Caco-2 (cell line): ENCODE measurements at regions not wholly inside any gene's neighbourhood (a gene's known extent, or its start where the extent isn't known, plus 50 kb on each side); places are given as distances from the start of the nearest gene placed in this dataset.

Source experiments
- BruUV-seq: library from RNA; stranded (reverse); fragments of 400-500 nt; replicated peaks from 2 replicates; lab custom pipeline; 2021; lab: Mats Ljungman, UMichigan
- CTCF ChIA-PET: fragments of 300-600 bp; sonication (Branson Sonifier 250); formaldehyde crosslinking; loops from one replicate; lab custom pipeline; 2022; ENCODE audit warnings: antibody characterized with exemption; lab: Charles Lee
- POLR2A ChIA-PET: fragments of 300-600 bp; sonication (Branson Sonifier 250); formaldehyde crosslinking; loops from one replicate; lab custom pipeline; 2022; ENCODE audit warnings: antibody characterized with exemption; lab: Charles Lee
- DNase-seq, 2 experiments: peaks; one replicate each; pipeline versions ENCODE4 v3.0.0 to v3.0.0-alpha.2; 2020 to 2022
- H3K27me3 ChIP-seq: replicated peaks from 2 replicates; pipeline ENCODE4 v1.6.0; 2011; ENCODE audit warnings: low read length; ENCODE audit not compliant: control insufficient read depth, insufficient read depth
- H3K36me3 ChIP-seq: 2 replicates; pipeline ENCODE4 v1.5.1; 2011; ENCODE audit warnings: low read length; ENCODE audit not compliant: control insufficient read depth, insufficient read depth
- H3K4me1 ChIP-seq: fragments of 250-450 bp; sonication (Bioruptor Pico); 2 replicates; pipeline ENCODE4 v1.5.1; 2020; ENCODE audit warnings: mild to moderate bottlenecking
- H3K4me3 ChIP-seq: 2 replicates; pipeline ENCODE4 v1.5.1; 2011; ENCODE audit warnings: low read depth, mild to moderate bottlenecking, control low read depth, low read length
- H3K9me3 ChIP-seq: fragments of 250-450 bp; sonication (Bioruptor Pico); 2 replicates; pipeline ENCODE4 v1.5.1; 2020; ENCODE audit warnings: mild to moderate bottlenecking, moderate library complexity
- H3K27ac Mint-ChIP-seq: one replicate; pipeline ENCODE4 v1.8.0; 2022; ENCODE audit warnings: mixed read lengths; ENCODE audit not compliant: unreplicated experiment
- H3K27me3 Mint-ChIP-seq: one replicate; pipeline ENCODE4 v1.8.0; 2022; ENCODE audit warnings: mixed read lengths; ENCODE audit not compliant: insufficient read depth, unreplicated experiment
- H3K36me3 Mint-ChIP-seq: one replicate; pipeline ENCODE4 v1.8.0; 2022; ENCODE audit warnings: mild to moderate bottlenecking, mixed read lengths; ENCODE audit not compliant: insufficient read depth, unreplicated experiment
- H3K4me1 Mint-ChIP-seq: one replicate; pipeline ENCODE4 v1.8.0; 2022; ENCODE audit warnings: low read depth, mixed read lengths; ENCODE audit not compliant: unreplicated experiment
- H3K4me3 Mint-ChIP-seq: one replicate; pipeline ENCODE4 v1.8.0; 2022; ENCODE audit warnings: mild to moderate bottlenecking, moderate library complexity, mixed read lengths; ENCODE audit not compliant: unreplicated experiment
- H3K9me3 Mint-ChIP-seq: one replicate; pipeline ENCODE4 v1.8.0; 2022; ENCODE audit warnings: mixed read lengths; ENCODE audit not compliant: unreplicated experiment
- CTCF ChIP-seq, 2 experiments: fragments of 200-600 bp in 1 of 2; IDR thresholded peaks; 1 replicate in 1 of 2; 2 replicates in 1 of 2; pipeline versions ENCODE4 v1.5.1 to v1.8.0; 2011 to 2022; ENCODE audit warnings: antibody characterized with exemption in 1 of 2, control low read depth in 1 of 2, inconsistent platforms in 1 of 2, low read depth in 1 of 2, low read length in 1 of 2, mild to moderate bottlenecking in 1 of 2, moderate library complexity in 1 of 2; ENCODE audit not compliant: insufficient read depth in 1 of 2, severe bottlenecking in 1 of 2, unreplicated experiment in 1 of 2
- intact Hi-C: fragments of 100-400 bp; cut with micrococcal nuclease; formaldehyde crosslinking; loops from one replicate; pipeline ENCODE4 v1.10.0; 2022; ENCODE audit not compliant: unreplicated experiment

DNA sequence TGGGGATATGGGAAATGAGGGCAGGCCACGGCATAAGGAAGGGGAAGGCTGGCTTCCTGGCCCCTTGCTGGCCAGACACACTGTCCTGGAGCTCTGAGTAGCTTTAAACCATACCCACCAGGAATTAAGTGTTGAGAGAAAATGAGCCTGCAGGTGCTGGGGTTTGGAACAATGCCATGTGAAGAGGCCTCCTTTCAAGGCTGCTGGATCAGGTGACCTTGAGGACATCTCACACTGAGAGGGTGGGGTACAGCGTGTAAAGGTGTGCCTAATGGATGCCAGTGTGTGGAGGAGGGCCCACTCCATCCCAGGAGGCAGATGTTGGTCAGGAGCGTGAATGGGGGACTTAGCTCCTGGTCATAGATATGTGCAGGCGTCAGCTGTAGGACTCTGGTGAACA lies 74.8 kb upstream of the MLN start:
- ChIA-PET CTCF (no interaction called here), POLR2A (no interaction called here)
- Histone ChIP-seq H3K27me3 (no peaks in the 10 kb centered on the region), H3K9me3 (no peaks in the 10 kb centered on the region), H3K36me3 (no peaks in the 10 kb centered on the region), H3K4me1 (0 out of 2 replicates have a peak, but pooled peaks cover 9% of the 10 kb centered on the region), H3K4me3 (no peak overlapping the region)
- intact Hi-C loops, result no loop called here
- no peaks in the 10 kb centered on the region for H3K9me3 Mint-ChIP-seq
- no peak overlapping the region for H3K4me3 Mint-ChIP-seq
- H3K27me3 Mint-ChIP-seq, result no peaks in the 10 kb centered on the region
- H3K36me3 Mint-ChIP-seq, result no peaks in the 10 kb centered on the region
- BruUV-seq, result no TSS peak
- H3K4me1 Mint-ChIP-seq, result no peaks in the 10 kb centered on the region
- TF ChIP-seq CTCF (IDR thresholded peaks at IDR 0.05; ENCODE audit: insufficient read depth in 1 of 2, low read depth in 1 of 2, low read length in 1 of 2, severe bottlenecking in 1 of 2, unreplicated experiment in 1 of 2), result no peak
- no peak overlapping the region for H3K27ac Mint-ChIP-seq
- DNase-seq, result no peak

- Mint-ChIP-seq H3K9me3 (no peaks in the 10 kb centered on the region), H3K27me3 (no peaks in the 10 kb centered on the region), H3K4me1 (no peaks in the 10 kb centered on the region), H3K27ac (no peak overlapping the region), H3K4me3 (no peak overlapping the region), H3K36me3 (no peaks in the 10 kb centered on the region)
- no peak for TF ChIP-seq CTCF (IDR thresholded peaks at IDR 0.05; ENCODE audit: insufficient read depth in 1 of 2, low read depth in 1 of 2, low read length in 1 of 2, severe bottlenecking in 1 of 2, unreplicated experiment in 1 of 2)
- Histone ChIP-seq H3K9me3 (no peaks in the 10 kb centered on the region), H3K36me3 (no peaks in the 10 kb centered on the region), H3K4me3 (no peak overlapping the region), H3K4me1 (peaks cover 14% of the 10 kb centered on the region; the same call in 1 of the 2 replicates), H3K27me3 (no peaks in the 10 kb centered on the region)
- intact Hi-C loops, result no loop called here
- ChIA-PET CTCF (no interaction called here), POLR2A (no interaction called here)
- BruUV-seq, result no TSS peak
- DNase-seq, result no peak
These were observed 74.3 kb upstream of the MLN start for GRCh38 chr6:33877982-33878535.

DNA sequence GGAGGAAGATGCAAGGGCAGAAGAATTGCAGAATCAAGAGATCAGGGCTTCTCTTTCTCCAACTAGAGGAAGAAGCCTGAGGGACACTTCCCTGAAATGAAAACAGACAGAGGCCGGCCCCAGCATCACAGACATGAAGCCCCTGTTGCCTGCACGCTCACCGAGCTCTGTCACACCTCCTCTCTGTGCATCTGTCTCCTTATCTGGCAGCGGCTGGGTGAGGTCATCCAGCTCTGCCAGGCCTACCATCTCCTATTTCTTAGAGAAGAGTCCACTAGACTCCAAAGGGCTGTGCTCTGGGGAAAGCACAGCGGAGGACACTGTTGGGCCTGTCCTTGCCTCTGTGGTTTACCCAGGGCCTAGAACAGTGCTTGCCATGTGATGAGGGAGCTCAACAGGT lies 71.9 kb upstream of the MLN start:
- CTCF ChIA-PET, result no interaction called here
- intact Hi-C loops, result no loop called here
- DNase-seq, result no peak
- Mint-ChIP-seq H3K27ac (no peak overlapping the region), H3K4me1 (no peaks in the 10 kb centered on the region), H3K27me3 (no peaks in the 10 kb centered on the region), H3K9me3 (no peaks in the 10 kb centered on the region), H3K36me3 (no peaks in the 10 kb centered on the region), H3K4me3 (no peak overlapping the region)
- Histone ChIP-seq H3K27me3 (no peaks in the 10 kb centered on the region), H3K9me3 (no peaks in the 10 kb centered on the region), H3K4me1 (peaks cover 21% of the 10 kb centered on the region), H3K36me3 (no peaks in the 10 kb centered on the region), H3K4me3 (no peak overlapping the region)
- no TSS peak for BruUV-seq
- POLR2A ChIA-PET, result no interaction called here
- no peak for TF ChIP-seq CTCF (IDR thresholded peaks at IDR 0.05; ENCODE audit: insufficient read depth in 1 of 2, low read depth in 1 of 2, low read length in 1 of 2, severe bottlenecking in 1 of 2, unreplicated experiment in 1 of 2)
